ENCODE measurements at regions not wholly inside any gene's neighbourhood (a gene's known extent, or its start where the extent isn't known, plus 50 kb on each side); places are given as distances from the start of the nearest gene placed in this dataset.
"Not testable (repeated sequence)": the region's sequence is repeated elsewhere in the genome, so short reads cannot be mapped to it uniquely, and the experiment has no call there.

- H3K36me3 ChIP-seq = no peaks in the 10 kb centered on the region
- DNase-seq = no peak
- intact Hi-C loops (cut with DNase I) = no loop called here
- H3K27ac ChIP-seq = no peak overlapping the region
- no peaks in the 10 kb centered on the region for H3K27me3 ChIP-seq
- no peaks in the 10 kb centered on the region for H3K9me3 ChIP-seq
- TF ChIP-seq POLR2A (IDR thresholded peaks at IDR 0.05) (no peak), CTCF (IDR thresholded peaks at IDR 0.05) (no peak)
- no peaks in the 10 kb centered on the region for H3K4me1 ChIP-seq
- H3K4me3 ChIP-seq = no peak overlapping the region
- 82 to 86% methylated on average over 11 to 12 of the region's 12 CpGs for WGBS, 2 donors
These were observed 931.4 kb downstream of the IPMK start for GRCh38 chr10:57336341-57336740.

GRCh38 chr10:57334523-57334922 lies 933.2 kb downstream of the IPMK start:
- no peak for DNase-seq
- Histone ChIP-seq H3K27me3 (no peaks in the 10 kb centered on the region), H3K4me1 (no peaks in the 10 kb centered on the region), H3K27ac (no peak overlapping the region), H3K36me3 (no peaks in the 10 kb centered on the region), H3K4me3 (no peak overlapping the region), H3K9me3 (no peaks in the 10 kb centered on the region)
- TF ChIP-seq POLR2A (IDR thresholded peaks at IDR 0.05) (no peak), CTCF (IDR thresholded peaks at IDR 0.05) (no peak)
- intact Hi-C loops (cut with DNase I) = no loop called here
- WGBS, 2 donors = 54 to 62% methylated on average over 4 of the region's 4 CpGs

GRCh38 chr10:57333880-57334279 lies 933.8 kb downstream of the IPMK start:
- TF ChIP-seq CTCF (IDR thresholded peaks at IDR 0.05) = no peak
- TF ChIP-seq POLR2A (IDR thresholded peaks at IDR 0.05) = no peak
- intact Hi-C loops (cut with DNase I) = no loop called here
- Histone ChIP-seq H3K27me3 (no peaks in the 10 kb centered on the region), H3K9me3 (no peaks in the 10 kb centered on the region), H3K4me3 (no peak overlapping the region), H3K27ac (no peak overlapping the region), H3K36me3 (no peaks in the 10 kb centered on the region), H3K4me1 (no peaks in the 10 kb centered on the region)
- WGBS, 2 donors = 55 to 57% methylated on average over 2 of the region's 2 CpGs
- DNase-seq = no peak

- H3K27ac ChIP-seq; H3K4me3 ChIP-seq; H3K27me3 ChIP-seq; H3K9me3 ChIP-seq; H3K4me1 ChIP-seq; H3K36me3 ChIP-seq; intact Hi-C loops (cut with DNase I); DNase-seq: not testable (repeated sequence)
- WGBS, 2 donors = 100% methylated on average over 1 to 6 of the region's 29 CpGs
These were observed 946.3 kb downstream of the IPMK start for GRCh38 chr10:57321400-57321854.

GRCh38 chr10:57320416-57320815 lies 947.3 kb downstream of the IPMK start:
- Histone ChIP-seq H3K4me1 (no peaks in the 10 kb centered on the region), H3K4me3 (no peak overlapping the region), H3K36me3 (no peaks in the 10 kb centered on the region), H3K9me3 (no peaks in the 10 kb centered on the region), H3K27me3 (no peaks in the 10 kb centered on the region), H3K27ac (no peak overlapping the region)
- DNase-seq = no peak
- intact Hi-C loops (cut with DNase I) = no loop called here
- 39 to 58% methylated on average over 3 of the region's 3 CpGs for WGBS, 2 donors
- TF ChIP-seq POLR2A (IDR thresholded peaks at IDR 0.05) (no peak), CTCF (IDR thresholded peaks at IDR 0.05) (no peak)

GRCh38 chr10:57314046-57314445 lies 953.0 kb upstream of the ZWINT start:
- H3K4me1 ChIP-seq = no peaks in the 10 kb centered on the region
- H3K27me3 ChIP-seq = no peaks in the 10 kb centered on the region
- intact Hi-C loops (cut with DNase I) = no loop called here
- TF ChIP-seq POLR2A (IDR thresholded peaks at IDR 0.05) (no peak), CTCF (IDR thresholded peaks at IDR 0.05) (no peak)
- H3K27ac ChIP-seq = no peak overlapping the region
- no peaks in the 10 kb centered on the region for H3K36me3 ChIP-seq
- no peak for DNase-seq
- H3K4me3 ChIP-seq = no peak overlapping the region
- H3K9me3 ChIP-seq = no peaks in the 10 kb centered on the region

All from esophagus squamous epithelium (tissue), 5 donors.